Retinal pigment epithelial cell (primary cell): ENCODE measurements at regions not wholly inside any gene's neighbourhood (a gene's known extent, or its start where the extent isn't known, plus 50 kb on each side); places are given as distances from the start of the nearest gene placed in this dataset.

ENCODE experiments used
- DNase-seq: peaks from one replicate; pipeline ENCODE4 v3.0.0-alpha.2; 2010; ENCODE audit warnings: low read depth
- H3K4me3 ChIP-seq: 2 replicates; pipeline ENCODE4 v1.5.1; 2011; ENCODE audit warnings: mild to moderate bottlenecking, low read length, control low read depth, moderate library complexity
- CTCF ChIP-seq: conservative IDR thresholded peaks from 2 replicates; pipeline ENCODE4 v1.5.1; 2011; ENCODE audit warnings: low read depth, low read length, control low read depth, inconsistent platforms

GRCh38 chr14:104434214-104435076 is 145.1 kb upstream of the C14orf180 start:
- TF ChIP-seq CTCF = no peak
- no peak for DNase-seq

GRCh38 chr14:104435147-104436046 is 144.2 kb upstream of the C14orf180 start:
- no peak for DNase-seq
- H3K4me3 ChIP-seq = no peak overlapping the region

More at GRCh38 chr14:104434214-104435076, 145.1 kb upstream of the C14orf180 start:
- no peak overlapping the region for H3K4me3 ChIP-seq

GRCh38 chr14:104436047-104436591 is 143.4 kb upstream of the C14orf180 start:
- peak overlapping the region; percentile 41 for H3K4me3 ChIP-seq
- DNase-seq = peak; percentile 45
- TF ChIP-seq CTCF = no peak

More at GRCh38 chr14:104435147-104436046, 144.2 kb upstream of the C14orf180 start:
- TF ChIP-seq CTCF = no peak

- H3K4me3 ChIP-seq = no peak overlapping the region
- DNase-seq = no peak
- no peak for TF ChIP-seq CTCF
Measured at GRCh38 chr14:104436741-104437701, 142.5 kb upstream of the C14orf180 start.

- no peak overlapping the region for H3K4me3 ChIP-seq
- no peak for TF ChIP-seq CTCF
- DNase-seq = no peak
Measured at GRCh38 chr14:104437703-104438102, 141.9 kb upstream of the C14orf180 start.
